Ishikawa (cell line): ENCODE measurements at regions not wholly inside any gene's neighbourhood (a gene's known extent, or its start where the extent isn't known, plus 50 kb on each side); places are given as distances from the start of the nearest gene placed in this dataset.

Experiments used
- CEBPB ChIP-seq: IDR thresholded peaks from 2 replicates; pipeline ENCODE4 v1.6.1; 2012
- CREB1 ChIP-seq: IDR thresholded peaks from 2 replicates; pipeline ENCODE4 v1.6.1; 2012; ENCODE audit warnings: low read depth
- EGR1 ChIP-seq: IDR thresholded peaks from 2 replicates; pipeline ENCODE4 v1.6.1; 2012
- EP300 ChIP-seq: IDR thresholded peaks from 2 replicates; pipeline ENCODE4 v1.6.1; 2012; ENCODE audit warnings: borderline replicate concordance
- FOXM1 ChIP-seq: IDR thresholded peaks from 2 replicates; pipeline ENCODE4 v1.6.1; 2012; ENCODE audit warnings: low read depth, borderline replicate concordance
- MAX ChIP-seq: IDR thresholded peaks from 2 replicates; pipeline ENCODE4 v1.6.1; 2012
- NFIC ChIP-seq: IDR thresholded peaks from 2 replicates; pipeline ENCODE4 v1.6.1; 2012
- RAD21 ChIP-seq: IDR thresholded peaks from 2 replicates; pipeline ENCODE4 v1.6.1; 2012; ENCODE audit warnings: low read depth
- REST ChIP-seq: IDR thresholded peaks from 2 replicates; pipeline ENCODE4 v1.6.1; 2012; ENCODE audit warnings: low read depth, mild to moderate bottlenecking
- TAF1 ChIP-seq: IDR thresholded peaks from 2 replicates; pipeline ENCODE4 v1.6.1; 2012; ENCODE audit warnings: low read depth, mild to moderate bottlenecking
- TCF12 ChIP-seq: IDR thresholded peaks from 2 replicates; pipeline ENCODE4 v1.6.1; 2012; ENCODE audit warnings: low read depth
- TEAD4 ChIP-seq: IDR thresholded peaks from 2 replicates; pipeline ENCODE4 v1.6.1; 2012
- USF1 ChIP-seq: IDR thresholded peaks from 2 replicates; pipeline ENCODE4 v1.6.1; 2012
- YY1 ChIP-seq: IDR thresholded peaks from 2 replicates; pipeline ENCODE4 v1.6.1; 2012; ENCODE audit warnings: low read depth
- ZBTB7A ChIP-seq: IDR thresholded peaks from 2 replicates; pipeline ENCODE4 v1.6.1; 2012; ENCODE audit warnings: low read depth

GRCh38 chr11:112498701-112499100 is 238.0 kb upstream of the PLET1 start:
- TF ChIP-seq TCF12 = no peak
- TF ChIP-seq TAF1 = no peak
- TF ChIP-seq CEBPB = no peak
- TF ChIP-seq MAX = no peak
- no peak for TF ChIP-seq ZBTB7A
- no peak for TF ChIP-seq EGR1
- no peak for TF ChIP-seq YY1
- TF ChIP-seq FOXM1 = no peak
- TF ChIP-seq TEAD4 = no peak
- TF ChIP-seq USF1 = no peak
- no peak for TF ChIP-seq EP300
- TF ChIP-seq CREB1 = no peak
- no peak for TF ChIP-seq REST

- no peak for TF ChIP-seq CREB1
- no peak for TF ChIP-seq EP300
- TF ChIP-seq TEAD4 = no peak
- no peak for TF ChIP-seq NFIC
- TF ChIP-seq ZBTB7A = no peak
- no peak for TF ChIP-seq YY1
- TF ChIP-seq EGR1 = no peak
- TF ChIP-seq CEBPB = no peak
- no peak for TF ChIP-seq USF1
- no peak for TF ChIP-seq MAX
- no peak for TF ChIP-seq RAD21
- TF ChIP-seq REST = no peak
- no peak for TF ChIP-seq TAF1
- no peak for TF ChIP-seq FOXM1
- TF ChIP-seq TCF12 = no peak
These were observed 238.7 kb upstream of the PLET1 start for GRCh38 chr11:112499153-112499880.

GRCh38 chr11:112499881-112500204 is 239.2 kb upstream of the PLET1 start:
- TF ChIP-seq CREB1 = no peak
- no peak for TF ChIP-seq TCF12
- no peak for TF ChIP-seq REST
- TF ChIP-seq ZBTB7A = no peak
- TF ChIP-seq EGR1 = no peak
- TF ChIP-seq FOXM1 = no peak
- no peak for TF ChIP-seq MAX
- no peak for TF ChIP-seq TAF1
- TF ChIP-seq EP300 = no peak
- TF ChIP-seq CEBPB = no peak
- TF ChIP-seq RAD21 = no peak

GRCh38 chr11:112503410-112503809 is 242.8 kb upstream of the PLET1 start:
- TF ChIP-seq TAF1 (no peak), CREB1 (no peak), FOXM1 (no peak), MAX (no peak), YY1 (no peak), USF1 (no peak), NFIC (no peak), TCF12 (no peak), EGR1 (no peak), RAD21 (no peak), ZBTB7A (no peak), EP300 (no peak), CEBPB (no peak)
